Skeletal muscle satellite cell (primary cell): ENCODE measurements at regions not wholly inside any gene's neighbourhood (a gene's known extent, or its start where the extent isn't known, plus 50 kb on each side); places are given as distances from the start of the nearest gene placed in this dataset.
A peak's percentile ranks its signal among the peaks of the same experiment; 100 is the strongest.
"Not testable (repeated sequence)": the region's sequence is repeated elsewhere in the genome, so short reads cannot be mapped to it uniquely, and the experiment has no call there.

Source experiments
- H3K27me3 ChIP-seq: 2 replicates; pipeline ENCODE4 v1.7.0; 2013; ENCODE audit warnings: low read length; ENCODE audit not compliant: control insufficient read depth, insufficient read depth
- H3K36me3 ChIP-seq: 2 replicates; pipeline ENCODE4 v1.7.0; 2013; ENCODE audit warnings: mild to moderate bottlenecking, control low read depth, low read length; ENCODE audit not compliant: insufficient read depth
- H3K4me1 ChIP-seq: 2 replicates; pipeline ENCODE4 v1.7.0; 2013; ENCODE audit warnings: low read length; ENCODE audit not compliant: control insufficient read depth, insufficient read depth
- H3K4me2 ChIP-seq: 2 replicates; pipeline ENCODE4 v1.7.0; 2013; ENCODE audit warnings: mild to moderate bottlenecking, low read length
- H3K4me3 ChIP-seq: 2 replicates; pipeline ENCODE4 v1.7.0; 2013; ENCODE audit warnings: low read length
- H3K9ac ChIP-seq: 2 replicates; pipeline ENCODE4 v1.7.0; 2013; ENCODE audit warnings: mild to moderate bottlenecking, low read depth, low read length, moderate library complexity
- H3K9me3 ChIP-seq: replicated peaks from 2 replicates; pipeline ENCODE4 v1.7.0; 2013; ENCODE audit warnings: mild to moderate bottlenecking, control low read depth, low read length

DNA sequence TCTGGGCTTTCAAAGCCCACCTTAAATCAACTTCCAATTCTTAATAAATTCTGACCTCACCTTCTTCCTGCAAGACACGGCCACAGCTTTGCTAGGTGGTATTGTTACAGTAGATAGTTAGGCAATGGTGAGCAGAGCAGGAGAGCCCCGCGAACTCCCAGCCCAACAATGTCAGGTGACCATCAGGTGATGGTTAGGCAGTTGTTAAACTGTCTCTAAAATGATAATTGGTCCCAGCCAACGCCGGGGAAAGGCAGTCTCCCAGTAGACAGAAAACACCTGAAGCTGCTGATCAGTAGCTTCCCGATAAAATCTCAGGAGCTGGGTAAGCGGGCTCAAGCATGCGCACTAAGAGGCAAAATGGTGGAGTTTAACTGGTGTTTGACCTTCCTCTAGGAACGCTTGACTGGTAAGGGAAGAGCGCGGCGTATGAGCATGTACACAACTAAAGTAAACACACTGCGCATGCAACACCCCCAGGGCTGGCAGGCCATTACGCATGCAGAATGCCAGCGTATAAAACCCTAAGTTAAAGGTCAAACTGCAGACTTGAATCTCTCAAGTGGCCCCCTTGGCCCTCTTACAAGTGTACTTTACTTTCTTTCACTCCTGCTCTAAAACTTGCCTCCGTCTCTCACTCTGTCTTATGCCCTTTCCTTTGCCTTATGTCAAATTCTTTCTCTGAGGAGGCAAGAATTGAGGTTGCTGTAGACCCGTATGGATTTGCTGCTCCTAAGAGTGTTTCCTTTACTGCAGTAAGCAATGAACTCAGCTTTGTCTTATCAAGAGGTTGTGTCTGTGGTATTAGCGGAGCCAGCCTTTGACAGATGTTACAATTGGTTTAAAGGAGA, 113.5 kb downstream of the C12orf75 start:
- Histone ChIP-seq H3K27me3 (no peaks in the 10 kb centered on the region), H3K4me2 (no peak overlapping the region), H3K36me3 (no peaks in the 10 kb centered on the region), H3K9ac (no peak overlapping the region), H3K9me3 (peaks cover 5% of the 10 kb centered on the region), H3K4me1 (peaks cover 20% of the 10 kb centered on the region), H3K4me3 (no peak overlapping the region)

DNA sequence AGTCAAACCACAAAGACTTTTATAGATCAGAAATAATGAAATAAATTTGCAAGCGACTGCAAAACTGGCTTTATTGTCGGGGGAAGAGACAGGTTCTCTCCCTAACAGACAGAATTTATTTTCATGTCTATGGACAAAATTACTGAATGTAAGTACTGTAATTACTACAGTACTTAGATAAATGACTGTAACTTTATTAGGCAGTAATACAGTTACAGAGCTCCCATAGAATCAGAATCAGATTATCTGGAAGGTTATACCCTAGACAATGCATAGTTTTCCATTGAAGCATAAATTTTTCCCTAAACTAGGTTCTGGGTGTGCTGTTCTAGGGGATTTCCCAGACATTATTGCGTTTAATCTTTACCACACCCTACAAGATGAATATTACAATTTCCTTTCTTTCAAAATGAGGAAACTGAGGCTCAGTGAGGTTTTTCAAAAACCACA, 114.2 kb downstream of the C12orf75 start:
- no peak overlapping the region for H3K9ac ChIP-seq
- H3K36me3 ChIP-seq, result no peaks in the 10 kb centered on the region
- no peak overlapping the region for H3K4me3 ChIP-seq
- peaks cover 5% of the 10 kb centered on the region for H3K9me3 ChIP-seq
- no peaks in the 10 kb centered on the region for H3K27me3 ChIP-seq
- H3K4me1 ChIP-seq, result peaks cover 20% of the 10 kb centered on the region
- H3K4me2 ChIP-seq, result no peak overlapping the region

DNA sequence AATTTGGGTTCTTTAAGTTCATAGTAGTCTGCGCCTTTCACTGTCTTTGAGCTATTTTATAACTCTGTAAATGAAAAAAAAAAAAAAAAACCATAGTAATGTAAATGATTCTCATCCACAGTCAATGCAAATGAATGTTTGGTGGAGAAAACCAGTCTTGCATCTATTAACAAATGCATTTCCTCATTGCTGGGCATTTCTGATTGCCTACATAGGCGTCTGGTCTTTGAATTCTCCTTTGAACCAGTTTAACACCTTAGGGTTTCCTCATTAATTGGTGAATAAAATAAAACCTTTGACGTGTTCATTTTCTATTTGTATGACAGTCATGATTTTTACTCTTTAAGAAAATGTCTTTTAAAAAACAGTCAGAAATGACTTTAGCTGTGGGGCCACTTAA, 114.8 kb downstream of the C12orf75 start:
- Histone ChIP-seq H3K9ac (peak overlapping the region; percentile 28), H3K4me3 (no peak overlapping the region), H3K4me1 (peaks cover 20% of the 10 kb centered on the region), H3K4me2 (peak overlapping the region; percentile 26), H3K27me3 (no peaks in the 10 kb centered on the region), H3K36me3 (no peaks in the 10 kb centered on the region), H3K9me3 (peaks cover 1% of the 10 kb centered on the region)

DNA sequence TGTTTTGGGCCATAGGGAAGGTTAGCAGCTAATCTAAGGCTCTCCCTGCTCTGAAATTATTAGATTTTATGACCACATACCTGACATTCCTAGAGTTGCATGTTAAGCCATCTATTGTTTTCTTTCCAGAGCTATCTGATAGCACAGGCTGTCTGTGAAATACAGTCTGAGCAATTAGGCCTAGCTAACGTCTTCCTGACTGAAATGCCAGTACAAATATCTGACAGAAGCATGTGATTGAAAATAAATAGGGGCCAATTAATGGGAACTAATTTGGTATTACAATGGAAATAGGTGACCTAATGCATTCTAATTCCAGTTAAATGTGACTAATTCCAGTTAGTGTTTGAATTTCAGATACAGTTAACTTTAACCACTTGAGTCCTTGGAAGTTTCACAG, 115.2 kb downstream of the C12orf75 start:
- peak overlapping the region; percentile 12 for H3K9ac ChIP-seq
- no peaks in the 10 kb centered on the region for H3K9me3 ChIP-seq
- no peak overlapping the region for H3K4me3 ChIP-seq
- no peaks in the 10 kb centered on the region for H3K27me3 ChIP-seq
- no peaks in the 10 kb centered on the region for H3K36me3 ChIP-seq
- peak overlapping the region; percentile 26 for H3K4me2 ChIP-seq
- H3K4me1 ChIP-seq, result peaks cover 21% of the 10 kb centered on the region

DNA sequence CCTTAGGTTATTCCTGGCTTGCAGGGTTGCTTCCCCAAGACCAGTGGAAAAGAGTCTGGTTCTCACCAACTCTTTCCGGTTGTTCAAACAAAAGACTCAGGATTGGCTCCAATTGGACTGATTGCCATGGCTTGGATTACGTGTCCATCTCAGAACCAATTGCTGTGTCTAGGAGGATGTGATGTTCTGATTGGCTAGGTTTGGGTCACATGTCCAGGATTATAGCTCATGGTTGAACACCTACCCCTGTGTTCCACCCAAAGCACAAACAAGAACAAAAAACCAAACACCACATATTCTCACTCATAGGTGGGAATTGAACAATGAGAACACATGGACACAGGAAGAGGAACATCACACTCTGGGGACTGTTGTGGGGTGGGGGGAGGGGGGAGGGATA, 116.0 kb downstream of the C12orf75 start:
- not testable (repeated sequence) for H3K36me3 ChIP-seq, H3K4me3 ChIP-seq, H3K9me3 ChIP-seq, H3K4me2 ChIP-seq, H3K27me3 ChIP-seq, H3K9ac ChIP-seq
- peaks cover 29% of the 10 kb centered on the region for H3K4me1 ChIP-seq

DNA sequence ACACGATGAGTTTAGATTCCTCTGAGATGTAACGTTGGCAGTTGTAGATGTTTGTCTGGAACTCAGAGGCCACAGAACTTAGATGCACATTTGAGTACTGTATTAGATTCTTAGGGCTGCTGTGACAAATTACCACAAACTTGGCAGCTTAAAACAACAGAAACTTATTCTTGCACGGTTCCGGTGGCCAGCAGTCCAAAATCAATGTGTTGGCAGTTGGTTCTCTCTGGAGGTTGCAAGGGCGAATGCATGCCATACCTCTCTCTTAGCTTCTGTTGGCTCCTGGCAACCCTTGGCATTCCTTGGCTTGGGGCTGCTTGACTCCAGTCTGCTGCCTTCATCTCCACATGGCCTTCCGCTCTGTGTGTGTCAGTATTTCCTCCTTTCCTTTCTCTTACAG, 118.9 kb downstream of the C12orf75 start:
- Histone ChIP-seq H3K4me3 (no peak overlapping the region), H3K9me3 (no peaks in the 10 kb centered on the region), H3K36me3 (no peaks in the 10 kb centered on the region), H3K4me2 (no peak overlapping the region), H3K4me1 (peaks cover 32% of the 10 kb centered on the region), H3K9ac (no peak overlapping the region), H3K27me3 (no peaks in the 10 kb centered on the region)

- Histone ChIP-seq H3K4me1 (peaks cover 14% of the 10 kb centered on the region), H3K36me3 (no peaks in the 10 kb centered on the region), H3K9ac (no peak overlapping the region), H3K4me2 (no peak overlapping the region), H3K9me3 (no peaks in the 10 kb centered on the region), H3K27me3 (no peaks in the 10 kb centered on the region), H3K4me3 (no peak overlapping the region)
These were observed 120.7 kb downstream of the C12orf75 start for GRCh38 chr12:105451211-105451610.

DNA sequence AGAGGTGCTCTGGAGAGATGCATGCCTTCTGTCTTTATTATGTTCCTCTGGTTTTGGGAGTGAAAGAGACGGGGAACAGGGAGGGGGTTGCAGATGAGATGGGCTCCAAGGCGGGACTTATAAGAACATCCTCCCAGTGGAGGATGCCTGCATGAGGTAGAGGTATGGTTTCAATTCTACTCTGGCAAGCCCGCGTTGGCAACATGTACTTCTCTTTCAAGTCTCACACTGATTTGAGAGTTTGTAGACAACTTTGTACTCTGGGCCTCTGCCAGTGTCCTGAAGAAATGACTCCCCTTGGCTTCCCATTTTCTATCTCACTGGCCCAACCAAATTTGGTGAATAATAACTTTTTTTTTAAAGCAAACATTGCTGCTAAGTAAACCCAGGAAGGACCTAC, 121.3 kb downstream of the C12orf75 start:
- H3K36me3 ChIP-seq, result no peaks in the 10 kb centered on the region
- no peak overlapping the region for H3K4me3 ChIP-seq
- H3K9ac ChIP-seq, result no peak overlapping the region
- no peak overlapping the region for H3K4me2 ChIP-seq
- H3K9me3 ChIP-seq, result no peaks in the 10 kb centered on the region
- H3K27me3 ChIP-seq, result no peaks in the 10 kb centered on the region
- H3K4me1 ChIP-seq, result peaks cover 13% of the 10 kb centered on the region

DNA sequence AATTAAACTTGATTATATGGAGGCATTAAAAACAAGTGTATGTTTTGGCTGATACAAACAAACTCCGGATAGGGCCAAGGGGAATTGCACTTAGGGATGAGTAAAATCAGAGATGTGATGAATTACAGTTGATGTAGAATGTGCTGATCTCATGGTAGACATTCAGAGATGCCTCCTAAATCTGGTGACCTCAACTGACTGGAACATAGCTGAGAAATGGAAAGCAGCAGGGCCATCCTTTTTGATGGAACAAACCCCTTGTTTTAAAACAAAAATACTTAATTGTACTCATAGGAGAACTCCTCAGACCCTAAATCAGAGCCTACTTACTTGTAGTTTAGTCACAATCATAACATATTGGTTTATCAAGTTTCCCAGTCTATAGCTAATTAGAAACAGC, 122.8 kb downstream of the C12orf75 start:
- Histone ChIP-seq H3K36me3 (no peaks in the 10 kb centered on the region), H3K4me3 (no peak overlapping the region), H3K4me2 (no peak overlapping the region), H3K27me3 (no peaks in the 10 kb centered on the region), H3K4me1 (peaks cover 21% of the 10 kb centered on the region), H3K9ac (no peak overlapping the region), H3K9me3 (no peaks in the 10 kb centered on the region)

DNA sequence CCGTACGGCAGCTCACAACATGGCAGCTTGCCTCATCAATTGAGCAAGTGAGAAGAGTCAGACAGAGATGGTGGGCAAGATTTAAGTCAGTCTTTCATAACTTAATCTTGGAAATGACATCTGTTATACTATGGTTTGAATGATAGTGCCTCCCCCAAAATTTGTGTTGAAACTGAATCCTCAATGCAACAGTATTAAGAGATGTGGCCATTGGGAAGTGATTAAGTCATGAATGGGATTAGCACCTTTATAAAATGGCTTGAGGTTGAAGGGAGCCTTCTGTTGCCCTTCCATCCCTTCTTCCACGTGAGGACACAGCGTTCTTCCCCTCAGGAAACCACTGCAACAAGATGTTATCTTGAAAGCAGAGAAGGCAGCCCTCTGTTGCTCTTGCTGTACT, 124.2 kb downstream of the C12orf75 start:
- no peak overlapping the region for H3K9ac ChIP-seq
- H3K9me3 ChIP-seq, result peaks cover 3% of the 10 kb centered on the region
- no peaks in the 10 kb centered on the region for H3K36me3 ChIP-seq
- no peaks in the 10 kb centered on the region for H3K27me3 ChIP-seq
- no peak overlapping the region for H3K4me2 ChIP-seq
- peaks cover 21% of the 10 kb centered on the region for H3K4me1 ChIP-seq
- H3K4me3 ChIP-seq, result no peak overlapping the region

DNA sequence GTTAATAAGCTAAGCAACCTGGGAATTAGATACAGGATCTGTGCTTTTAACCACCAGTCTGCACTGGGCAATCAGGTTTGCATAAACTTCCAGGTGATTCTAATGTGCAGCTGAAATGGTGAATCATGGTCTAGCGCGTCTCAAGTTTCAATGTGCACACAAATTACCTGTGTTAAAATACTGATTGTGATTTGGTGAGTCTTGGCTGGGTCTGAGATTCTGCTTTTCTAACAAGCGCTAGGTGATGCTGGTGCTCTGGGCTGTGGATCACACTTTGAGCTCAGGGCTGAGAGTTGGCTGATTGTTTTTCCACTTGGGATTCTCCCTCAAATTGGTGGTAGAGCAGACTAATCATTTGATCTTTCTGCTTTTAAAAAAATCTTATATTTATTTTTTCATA, 124.8 kb downstream of the C12orf75 start:
- Histone ChIP-seq H3K9ac (no peak overlapping the region), H3K4me2 (no peak overlapping the region), H3K36me3 (no peaks in the 10 kb centered on the region), H3K9me3 (peaks cover 3% of the 10 kb centered on the region), H3K4me3 (no peak overlapping the region), H3K4me1 (peaks cover 21% of the 10 kb centered on the region), H3K27me3 (no peaks in the 10 kb centered on the region)

DNA sequence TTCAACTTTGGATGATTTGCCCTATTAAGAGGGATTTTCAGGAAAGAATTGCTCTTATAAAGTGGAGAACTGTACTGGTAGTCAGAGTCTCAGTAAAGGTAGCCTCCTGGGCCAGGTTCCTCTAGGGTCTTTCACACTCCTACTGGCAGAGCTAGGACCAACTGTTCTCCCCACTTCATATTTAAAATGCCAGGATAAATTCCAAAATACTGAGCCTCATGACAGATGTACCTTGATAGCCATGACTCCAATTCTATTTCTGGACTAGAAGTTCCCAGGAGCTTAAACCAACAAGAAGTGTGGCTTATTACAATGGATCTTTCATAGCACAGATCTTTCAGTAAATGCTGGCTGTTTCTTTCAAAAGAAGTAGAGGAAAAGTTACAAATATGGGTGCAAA, 126.5 kb downstream of the C12orf75 start:
- Histone ChIP-seq H3K4me2 (no peak overlapping the region), H3K36me3 (no peaks in the 10 kb centered on the region), H3K4me3 (no peak overlapping the region), H3K4me1 (peaks cover 23% of the 10 kb centered on the region), H3K27me3 (no peaks in the 10 kb centered on the region), H3K9ac (no peak overlapping the region), H3K9me3 (peaks cover 3% of the 10 kb centered on the region)
